Fibroblast of skin of right quadriceps (primary cell): ENCODE measurements at regions not wholly inside any gene's neighbourhood (a gene's known extent, or its start where the extent isn't known, plus 50 kb on each side); places are given as distances from the start of the nearest gene placed in this dataset.
"Not testable (repeated sequence)": the region's sequence is repeated elsewhere in the genome, so short reads cannot be mapped to it uniquely, and the experiment has no call there.

ENCODE experiments used
- DNase-seq: peaks from one replicate; pipeline ENCODE4 v3.0.0-alpha.2; 2013

- DNase-seq = no peak
These were observed 2136.1 kb upstream of the PCDH20 start for GRCh38 chr13:63551731-63552130.

GRCh38 chr13:63546524-63546923 is 2130.9 kb upstream of the PCDH20 start:
- DNase-seq = no peak

GRCh38 chr13:63542770-63543169 is 2127.1 kb upstream of the PCDH20 start:
- no peak for DNase-seq

DNA sequence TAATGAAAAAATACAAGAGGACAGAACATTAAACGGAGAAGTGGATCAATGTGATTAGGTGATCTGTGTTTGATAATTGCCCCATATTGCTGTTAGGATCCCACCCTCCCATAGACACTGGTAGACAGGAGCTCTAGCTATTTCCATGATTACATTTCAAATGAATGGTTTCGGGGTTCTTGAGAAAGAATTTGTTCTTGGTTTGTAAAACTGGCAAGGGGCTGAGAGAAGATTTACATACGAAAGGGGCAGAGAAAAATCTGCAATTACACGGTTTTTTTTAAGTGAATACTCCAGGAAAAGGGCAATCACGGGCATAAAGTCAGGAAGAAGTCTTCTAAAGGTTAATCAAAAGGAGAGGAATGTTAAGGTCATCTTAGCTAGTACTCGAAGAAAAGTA is 2125.7 kb upstream of the PCDH20 start:
- no peak for DNase-seq

DNA sequence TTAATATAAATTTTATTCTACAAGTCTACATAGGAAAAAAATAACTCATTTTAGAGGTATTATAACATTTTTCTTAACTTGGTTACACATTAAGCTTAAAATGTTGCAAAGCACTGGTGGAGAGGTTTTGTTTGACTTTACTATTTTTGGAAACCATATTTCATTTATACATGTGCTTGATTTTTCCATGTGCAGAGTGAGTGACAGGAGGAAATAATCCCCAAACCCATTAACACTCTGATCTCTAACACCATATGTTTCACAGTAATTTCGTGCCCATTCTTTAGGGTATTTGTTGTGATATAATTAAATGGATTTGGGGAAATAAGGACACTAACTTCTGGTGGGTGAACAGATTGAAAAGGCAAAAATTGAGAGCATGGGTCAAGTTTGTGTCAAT is 2124.4 kb upstream of the PCDH20 start:
- DNase-seq = no peak

- peak; percentile 96 for DNase-seq
These were observed 2101.7 kb upstream of the PCDH20 start for GRCh38 chr13:63517371-63517770.

DNA sequence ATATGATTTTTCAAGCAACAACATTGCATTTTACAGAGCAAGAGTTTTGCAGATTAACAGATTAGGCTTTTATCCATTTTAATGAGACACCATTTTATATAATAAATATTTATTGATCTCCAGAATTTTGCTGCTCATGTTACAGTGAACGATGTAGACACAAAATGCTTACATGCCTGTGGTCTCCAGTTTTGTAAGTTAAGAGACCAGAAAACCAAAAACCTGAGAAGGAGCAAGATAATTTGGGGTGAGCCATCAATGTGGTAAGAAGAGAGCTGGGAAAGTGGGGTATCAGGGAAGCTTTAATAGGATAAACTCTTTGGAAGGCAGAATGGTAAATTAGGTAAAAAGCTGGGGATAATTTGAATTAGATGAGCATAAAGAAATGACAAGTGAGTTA is 2100.5 kb upstream of the PCDH20 start:
- DNase-seq = peak; percentile 14

DNA sequence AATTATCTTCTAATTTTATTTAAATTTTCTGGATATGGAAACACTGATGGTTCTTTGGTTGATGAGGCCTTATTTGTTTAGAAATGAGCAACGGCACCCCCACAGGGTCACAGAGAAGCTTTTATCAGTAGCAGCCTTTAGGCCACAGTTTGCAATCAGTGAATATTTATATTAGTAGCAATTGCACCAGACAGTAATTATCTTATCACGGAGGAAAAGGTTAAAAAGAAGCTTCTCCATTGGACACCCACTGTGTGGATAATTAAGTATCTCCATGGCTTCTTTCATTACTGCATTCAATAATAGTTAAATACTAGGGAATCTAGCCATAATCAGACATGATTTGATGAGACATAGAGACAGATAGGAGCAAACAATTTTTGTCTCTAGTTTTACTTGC is 2099.2 kb upstream of the PCDH20 start:
- no peak for DNase-seq

DNA sequence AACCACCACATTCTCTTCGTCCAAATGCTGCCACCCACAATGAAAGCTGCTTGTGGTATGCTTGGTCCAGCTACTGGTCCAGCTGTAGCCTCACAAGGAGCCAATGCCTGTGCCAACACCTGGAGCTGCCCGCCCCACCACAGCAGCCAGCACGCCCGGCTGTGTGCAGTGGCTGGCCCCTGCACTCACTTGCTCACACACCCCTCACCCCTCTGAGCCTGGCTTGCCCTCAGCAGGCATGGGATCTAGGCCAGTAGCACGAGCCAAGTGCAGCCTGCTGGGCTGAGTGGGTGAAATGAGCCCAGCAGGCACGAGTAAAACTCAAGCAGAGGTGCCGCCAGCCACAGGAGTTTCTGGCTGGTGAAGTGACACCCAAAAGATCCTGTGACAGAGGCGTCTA is 2096.4 kb upstream of the PCDH20 start:
- DNase-seq = no peak

- DNase-seq = peak; percentile 21
These were observed 2086.1 kb upstream of the PCDH20 start for GRCh38 chr13:63501702-63502101.

- peak; percentile 25 for DNase-seq
These were observed 2082.0 kb upstream of the PCDH20 start for GRCh38 chr13:63497601-63498000.

DNA sequence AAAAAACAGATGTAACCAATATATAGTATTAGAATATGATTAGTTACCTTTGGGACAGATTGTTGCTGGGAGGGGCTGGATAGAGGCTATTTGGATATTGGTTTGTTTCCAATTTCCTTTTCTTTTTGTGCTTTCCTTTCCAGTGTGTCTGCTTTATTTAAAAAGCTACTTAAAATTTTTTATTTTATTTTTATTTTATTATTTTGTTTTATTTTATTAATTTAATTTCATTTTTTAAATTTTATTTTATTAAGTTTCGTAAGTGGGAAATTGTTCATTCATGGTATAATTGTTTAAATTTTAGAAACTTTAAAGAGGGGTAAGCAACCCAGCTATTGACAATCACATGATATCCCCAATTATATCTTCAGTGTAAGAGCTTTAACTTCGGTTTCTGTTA is 2077.0 kb upstream of the PCDH20 start:
- DNase-seq = no peak

DNA sequence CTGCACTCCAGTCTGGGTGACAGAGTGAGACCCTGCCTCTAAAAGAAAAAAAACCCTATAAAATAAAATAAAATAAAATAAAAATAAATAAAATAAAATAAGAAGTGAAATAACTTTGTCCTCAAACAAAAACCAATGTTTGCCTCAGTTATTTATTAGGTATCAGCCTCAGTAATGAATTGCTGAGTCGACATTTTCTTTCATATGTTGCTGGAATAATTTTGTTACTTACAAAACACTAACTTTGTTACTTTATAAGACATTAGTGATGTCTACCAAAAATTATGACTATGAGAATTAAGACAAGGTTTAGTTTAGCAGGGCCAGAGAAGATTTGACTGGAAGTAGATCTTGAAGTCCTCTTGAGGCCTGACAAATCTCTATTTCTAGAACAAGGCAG is 2074.5 kb upstream of the PCDH20 start:
- no peak for DNase-seq

DNA sequence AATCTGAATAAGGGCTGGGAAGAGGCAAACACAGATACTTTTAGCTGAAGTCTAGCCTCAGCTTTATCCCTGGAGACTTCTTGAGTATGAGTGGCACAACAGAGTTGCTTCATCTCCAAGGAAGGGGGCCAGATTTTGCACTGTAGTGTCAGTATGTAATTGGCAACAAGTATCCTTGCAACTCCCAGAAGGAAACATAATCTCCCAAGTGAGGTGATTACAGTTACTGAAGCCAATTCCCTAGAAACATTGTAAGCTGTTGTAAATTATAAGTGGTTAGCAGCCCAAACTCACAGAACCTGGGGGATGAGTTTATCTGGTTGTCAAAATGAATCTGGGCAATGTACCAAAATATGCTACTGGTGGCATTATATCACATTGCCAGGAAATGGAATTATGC is 2065.7 kb upstream of the PCDH20 start:
- DNase-seq = peak; percentile 85

- no peak for DNase-seq
These were observed 2057.1 kb upstream of the PCDH20 start for GRCh38 chr13:63472711-63473110.

DNA sequence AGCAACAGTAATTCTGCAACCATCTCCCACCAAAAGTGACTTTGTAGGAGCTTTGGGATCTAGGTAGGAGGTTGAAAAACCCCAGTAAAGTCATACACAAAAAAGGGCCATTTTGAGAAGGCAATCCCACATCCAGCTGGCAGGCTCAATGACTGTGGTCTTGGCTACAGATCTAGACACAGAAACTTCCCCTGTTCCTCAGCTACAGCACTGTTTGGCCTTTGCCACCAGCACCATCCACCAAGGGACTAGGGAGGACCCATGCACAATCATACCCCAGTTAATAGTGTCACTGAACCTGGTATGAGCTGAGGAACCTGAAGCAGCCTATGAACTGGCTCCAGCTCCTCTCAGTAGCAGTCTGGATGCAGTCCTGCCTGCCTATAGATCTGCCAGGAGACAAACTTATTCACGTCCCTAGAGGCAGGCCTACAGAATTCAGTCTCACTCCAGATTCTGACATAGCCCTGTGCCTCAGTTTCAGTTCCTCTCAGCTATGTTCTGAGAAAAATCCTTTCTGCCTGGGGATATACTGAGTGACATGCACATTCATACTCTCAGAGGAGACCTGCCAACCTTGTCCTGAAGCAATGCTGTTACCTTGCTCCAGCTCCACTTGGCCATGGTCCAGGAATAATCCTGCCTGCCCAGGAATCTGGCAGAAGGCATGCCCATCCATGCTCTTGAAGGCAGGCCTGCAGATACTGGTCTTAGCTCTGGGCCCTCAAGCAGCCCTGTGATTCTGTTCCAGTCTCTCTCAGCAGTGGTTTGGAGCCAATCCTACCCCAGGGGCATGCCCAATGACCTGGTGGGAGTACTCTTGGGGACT is 2048.3 kb upstream of the PCDH20 start:
- DNase-seq = no peak

GRCh38 chr13:63460462-63461090 is 2044.9 kb upstream of the PCDH20 start:
- DNase-seq = peak; percentile 58

DNA sequence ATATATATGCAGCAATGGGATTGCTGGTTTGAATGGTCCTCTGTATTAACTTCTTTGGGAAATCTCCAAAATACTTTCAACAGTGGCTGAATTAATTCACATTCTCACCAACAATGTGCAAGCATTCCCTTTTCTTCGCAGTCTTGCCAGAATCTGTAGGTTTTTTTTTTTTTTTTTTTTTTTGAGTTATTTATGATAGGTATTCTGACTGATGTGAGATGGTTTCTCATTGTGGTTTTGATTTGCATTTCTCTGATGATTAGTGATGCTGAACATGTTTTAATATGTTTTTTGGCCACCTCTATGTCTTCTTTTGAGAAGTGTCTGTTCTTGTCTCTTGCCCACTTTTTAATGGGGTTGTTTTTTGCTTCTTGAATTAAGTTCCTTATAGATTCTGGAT is 2041.5 kb upstream of the PCDH20 start:
- DNase-seq = no peak

GRCh38 chr13:63455938-63456337 is 2040.3 kb upstream of the PCDH20 start:
- no peak for DNase-seq

GRCh38 chr13:63449550-63449949 is 2033.9 kb upstream of the PCDH20 start:
- DNase-seq = no peak

DNA sequence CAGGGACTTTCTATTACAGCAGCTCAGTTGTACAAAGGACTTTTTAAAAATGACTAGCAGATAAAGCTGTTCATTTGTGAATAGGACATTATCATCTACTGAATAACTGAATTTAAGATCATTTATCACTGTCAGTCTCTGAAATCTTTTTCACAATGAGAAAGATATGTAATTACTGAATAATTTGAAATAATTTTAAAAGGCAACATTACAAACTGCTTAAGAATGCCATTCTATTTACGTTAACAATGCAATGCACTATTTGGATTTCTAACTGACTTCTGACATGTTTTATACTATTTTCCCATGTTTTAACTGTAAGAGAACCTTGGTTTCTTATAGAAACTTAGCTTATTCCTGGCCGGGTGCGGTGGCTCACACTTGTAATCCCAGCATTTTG is 2033.0 kb upstream of the PCDH20 start:
- DNase-seq = no peak

GRCh38 chr13:63446329-63446728 is 2030.7 kb upstream of the PCDH20 start:
- DNase-seq = no peak

DNA sequence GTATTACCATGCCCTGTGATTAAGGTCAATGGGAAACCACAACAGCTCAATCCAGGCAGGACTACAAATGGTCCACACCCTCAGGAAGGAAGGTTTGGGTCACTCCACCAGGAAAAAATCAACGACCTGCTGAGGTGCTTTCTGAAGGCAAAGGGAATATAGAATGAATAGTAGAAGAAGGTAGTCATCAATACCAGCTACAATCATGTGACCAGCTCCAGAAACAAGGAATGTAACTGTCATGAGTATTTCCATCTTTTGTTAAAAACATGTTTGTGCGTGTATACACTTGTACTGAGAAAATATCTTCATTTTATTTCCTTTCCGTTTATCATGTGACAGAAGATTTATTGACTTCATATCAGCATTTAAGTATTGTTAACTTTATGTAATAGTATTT is 2028.6 kb upstream of the PCDH20 start:
- not testable (repeated sequence) for DNase-seq

DNA sequence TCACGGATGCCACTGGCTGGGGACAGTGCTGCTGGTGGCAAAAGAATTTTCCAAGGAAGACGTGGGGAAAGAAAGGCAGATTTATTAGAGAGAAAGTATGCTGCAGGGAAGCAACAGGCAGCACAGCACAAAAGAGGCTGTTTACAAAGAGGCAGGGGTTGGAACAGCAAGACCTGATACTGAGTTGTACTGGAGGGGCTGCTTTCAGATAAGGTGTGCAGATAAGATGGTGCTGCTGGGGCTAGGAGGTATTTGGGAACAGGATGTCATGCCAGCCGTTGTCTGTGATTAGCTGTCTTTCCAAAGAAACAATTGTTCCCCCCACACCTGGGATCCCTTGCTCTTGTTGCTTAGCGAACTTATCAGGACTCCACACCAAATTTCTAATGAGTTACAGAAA is 2023.3 kb upstream of the PCDH20 start:
- no peak for DNase-seq

DNA sequence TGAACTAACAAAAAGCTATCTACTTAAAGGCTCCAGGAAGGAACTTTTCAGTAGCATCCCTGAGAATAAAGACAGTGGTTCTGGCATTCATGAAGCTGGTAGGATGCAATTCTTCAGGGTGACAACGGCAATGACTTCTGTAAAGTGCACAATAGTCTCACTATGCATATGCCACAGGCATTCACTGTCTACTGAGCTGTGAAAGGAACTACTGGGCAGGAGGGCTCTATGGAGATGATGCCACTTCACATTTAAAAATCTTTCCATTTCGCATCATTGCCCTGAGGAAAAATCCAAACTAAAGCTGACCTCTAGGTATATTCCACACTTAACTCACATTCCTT is 2020.6 kb upstream of the PCDH20 start:
- DNase-seq = no peak
